GM12878 (cell line): ENCODE measurements at regions not wholly inside any gene's neighbourhood (a gene's known extent, or its start where the extent isn't known, plus 50 kb on each side); places are given as distances from the start of the nearest gene placed in this dataset.

Source experiments
- ATAC-seq: fragments of 200-7000 bp; cut with Tn5 transposase; 3 replicates; pipeline ENCODE4 v1.9.1; 2020; ENCODE audit warnings: mild to moderate bottlenecking, moderate library complexity
- BruUV-seq: library from RNA; stranded (reverse); fragments of 400-500 nt; replicated peaks from 2 replicates; lab custom pipeline; 2021; lab: Mats Ljungman, UMichigan
- CTCF ChIA-PET: fragments of 300-600 bp; sonication (Branson Sonifier 250); formaldehyde crosslinking; extraction: SDS; loops from one replicate; lab custom pipeline; 2021; ENCODE audit warnings: inconsistent platforms; lab: Yijun Ruan, JAX
- POLR2A ChIA-PET: fragments of 350-600 bp; formaldehyde crosslinking; extraction: SDS; loops from one replicate; lab custom pipeline; 2021; ENCODE audit warnings: inconsistent platforms; lab: Charles Lee
- RAD21 ChIA-PET: fragments of 300-600 bp; sonication (Branson Sonifier 250); formaldehyde crosslinking; loops from one replicate; lab custom pipeline; 2023; ENCODE audit warnings: antibody characterized with exemption; ENCODE audit not compliant: unreplicated experiment; lab: Charles Lee
- SMC1A ChIA-PET: fragments of 300-600 bp; sonication (Branson Sonifier 250); formaldehyde crosslinking; loops from one replicate; lab custom pipeline; 2023; ENCODE audit not compliant: unreplicated experiment, uncharacterized antibody; lab: Charles Lee
- DNase-seq: peaks from one replicate; pipeline ENCODE4 v3.0.0-alpha.2; 2011; ENCODE audit warnings: low read depth, low spot score
- FAIRE-seq: peaks from 3 replicates; lab custom pipeline; 2011; peaks lifted over from hg19 to GRCh38; lab: Jason Lieb, UNC
- H2AFZ ChIP-seq: 2 replicates; pipeline ENCODE4 v1.6.0; 2011; ENCODE audit warnings: low read depth, low read length, control low read depth; ENCODE audit not compliant: control insufficient read depth
- H3K27ac ChIP-seq: 2 replicates; pipeline ENCODE4 v1.5.1; 2011; ENCODE audit warnings: control low read depth; ENCODE audit not compliant: control insufficient read depth, insufficient read depth
- H3K27me3 ChIP-seq, 2 experiments: replicated peaks in 1 of 2; 2 replicates each; pipeline versions ENCODE4 v1.6.0 to v1.6.1; 2011; ENCODE audit warnings: low read length in 1 of 2; ENCODE audit not compliant: control insufficient read depth in 2 of 2, insufficient read depth in 2 of 2
- H3K36me3 ChIP-seq, 2 experiments: 2 replicates each; pipeline ENCODE4 v1.5.1; 2011; ENCODE audit warnings: low read length in 1 of 2; ENCODE audit not compliant: control insufficient read depth in 2 of 2, insufficient read depth in 2 of 2
- H3K4me1 ChIP-seq: 2 replicates; pipeline ENCODE4 v1.6.1; 2011; ENCODE audit warnings: mild to moderate bottlenecking, low read length, moderate library complexity, mixed read lengths; ENCODE audit not compliant: control insufficient read depth, insufficient read depth
- H3K4me2 ChIP-seq: 2 replicates; pipeline ENCODE4 v1.6.0; 2011; ENCODE audit warnings: control low read depth; ENCODE audit not compliant: control insufficient read depth, insufficient read depth
- H3K4me3 ChIP-seq: fragments of 200-600 bp; sonication (generic); 2 replicates; pipeline ENCODE4 v1.5.1; 2016
- H3K79me2 ChIP-seq: 2 replicates; pipeline ENCODE4 v1.6.0; 2011; ENCODE audit warnings: low read length; ENCODE audit not compliant: control insufficient read depth, insufficient read depth
- H3K9ac ChIP-seq: 2 replicates; pipeline ENCODE4 v1.8.0; 2011; ENCODE audit warnings: low read length, control low read depth, mixed read lengths; ENCODE audit not compliant: control insufficient read depth, insufficient read depth
- H3K9me3 ChIP-seq: replicated peaks from 3 replicates; pipeline ENCODE4 v1.5.1; 2011; ENCODE audit warnings: mild to moderate bottlenecking, low read length; ENCODE audit not compliant: control insufficient read depth, insufficient read depth
- H4K20me1 ChIP-seq: 2 replicates; pipeline ENCODE4 v1.6.0; 2011; ENCODE audit not compliant: control insufficient read depth, insufficient read depth
- ATF7 ChIP-seq: fragments of 450-650 bp; IDR thresholded peaks from 2 replicates; pipeline ENCODE4 v1.6.1; 2016; ENCODE audit warnings: low read depth, mild to moderate bottlenecking
- E2F8 ChIP-seq: fragments of 450-650 bp; IDR thresholded peaks from 2 replicates; pipeline ENCODE4 v1.6.1; 2018; ENCODE audit warnings: mild to moderate bottlenecking, low read depth, moderate library complexity; ENCODE audit not compliant: partially characterized antibody
- GATAD2B ChIP-seq: fragments of 450-650 bp; conservative IDR thresholded peaks from 2 replicates; pipeline ENCODE4 v1.6.1; 2017; ENCODE audit warnings: low read depth, mild to moderate bottlenecking, moderate library complexity
- MXI1 ChIP-seq: fragments of 150-350 bp; IDR thresholded peaks from 2 replicates; pipeline ENCODE4 v1.6.1; 2011; ENCODE audit warnings: low read depth, mild to moderate bottlenecking, inconsistent platforms, low read length, improper control_type of control experiment
- RB1 ChIP-seq: fragments of 450-650 bp; formaldehyde crosslinking; IDR thresholded peaks from 2 replicates; pipeline ENCODE4 v1.6.1; 2017; ENCODE audit warnings: mild to moderate bottlenecking, borderline replicate concordance
- ZNF24 ChIP-seq: fragments of 450-650 bp; IDR thresholded peaks from 2 replicates; pipeline ENCODE4 v1.6.1; 2017; ENCODE audit warnings: antibody characterized with exemption, mild to moderate bottlenecking
- WGBS: methylation state at CpG from one replicate; pipeline ENCODE4 v1.1.6; 2016; ENCODE audit warnings: low lambda C conversion rate; ENCODE audit not compliant: insufficient replicate concordance, insufficient coverage; ENCODE audit errors: missing lambda C conversion rate; 5-methylcytosine and 5-hydroxymethylcytosine counted together
- in situ Hi-C: fragments of 300-500 bp; cut with MboI; formaldehyde crosslinking; loops from 9 replicates; pipeline ENCODE4 v1.14.3; 2018; ENCODE audit warnings: mixed read lengths
- intact Hi-C: fragments of 100-400 bp; cut with micrococcal nuclease; formaldehyde crosslinking; loops from one replicate; pipeline ENCODE4 v1.14.2; 2022; ENCODE audit not compliant: unreplicated experiment
- TF ChIP-seq, protein P1 (sequence below): fragments of 450-650 bp; IDR thresholded peaks from 2 replicates; pipeline ENCODE4 v1.6.1; 2017; ENCODE audit warnings: low read depth, mild to moderate bottlenecking, moderate library complexity
- TF ChIP-seq, protein P2 (sequence below): fragments of 450-650 bp; IDR thresholded peaks from 2 replicates; pipeline ENCODE4 v1.6.1; 2016; ENCODE audit warnings: mild to moderate bottlenecking, moderate library complexity, borderline replicate concordance

- ATAC-seq: no peak
- Histone ChIP-seq H3K9ac (no peak overlapping the region), H3K27me3 (no peaks in the 10 kb centered on the region), H3K9me3 (no peaks in the 10 kb centered on the region), H3K4me1 (no peaks in the 10 kb centered on the region), H3K4me3 (no peak overlapping the region), H3K27ac (no peak overlapping the region), H4K20me1 (no peaks in the 10 kb centered on the region), H3K4me2 (no peak overlapping the region), H2AFZ (no peak overlapping the region), H3K36me3 (no peaks in the 10 kb centered on the region), H3K79me2 (no peaks in the 10 kb centered on the region)
- no peak for DNase-seq
- BruUV-seq: no TSS peak
- ChIA-PET SMC1A (interaction anchor here (0.8 kb wide), 1 partner anchor 15 kb away, joined by 3 read pairs; no protein-coding TSS in a partner anchor), RAD21 (no interaction called here), POLR2A (interaction anchor here (1.0 kb wide), 1 partner anchor 978 kb away, joined by 3 read pairs; no protein-coding TSS in a partner anchor), CTCF (no interaction called here)
- intact Hi-C loops (no loop called here), in situ Hi-C loops (no loop called here)
- TF ChIP-seq, protein P1, sequence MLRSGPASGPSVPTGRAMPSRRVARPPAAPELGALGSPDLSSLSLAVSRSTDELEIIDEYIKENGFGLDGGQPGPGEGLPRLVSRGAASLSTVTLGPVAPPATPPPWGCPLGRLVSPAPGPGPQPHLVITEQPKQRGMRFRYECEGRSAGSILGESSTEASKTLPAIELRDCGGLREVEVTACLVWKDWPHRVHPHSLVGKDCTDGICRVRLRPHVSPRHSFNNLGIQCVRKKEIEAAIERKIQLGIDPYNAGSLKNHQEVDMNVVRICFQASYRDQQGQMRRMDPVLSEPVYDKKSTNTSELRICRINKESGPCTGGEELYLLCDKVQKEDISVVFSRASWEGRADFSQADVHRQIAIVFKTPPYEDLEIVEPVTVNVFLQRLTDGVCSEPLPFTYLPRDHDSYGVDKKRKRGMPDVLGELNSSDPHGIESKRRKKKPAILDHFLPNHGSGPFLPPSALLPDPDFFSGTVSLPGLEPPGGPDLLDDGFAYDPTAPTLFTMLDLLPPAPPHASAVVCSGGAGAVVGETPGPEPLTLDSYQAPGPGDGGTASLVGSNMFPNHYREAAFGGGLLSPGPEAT: no peak
- TF ChIP-seq RB1 (no peak), ZNF24 (no peak), GATAD2B (no peak), MXI1 (no peak), ATF7 (no peak), E2F8 (no peak)
- TF ChIP-seq, protein P2, sequence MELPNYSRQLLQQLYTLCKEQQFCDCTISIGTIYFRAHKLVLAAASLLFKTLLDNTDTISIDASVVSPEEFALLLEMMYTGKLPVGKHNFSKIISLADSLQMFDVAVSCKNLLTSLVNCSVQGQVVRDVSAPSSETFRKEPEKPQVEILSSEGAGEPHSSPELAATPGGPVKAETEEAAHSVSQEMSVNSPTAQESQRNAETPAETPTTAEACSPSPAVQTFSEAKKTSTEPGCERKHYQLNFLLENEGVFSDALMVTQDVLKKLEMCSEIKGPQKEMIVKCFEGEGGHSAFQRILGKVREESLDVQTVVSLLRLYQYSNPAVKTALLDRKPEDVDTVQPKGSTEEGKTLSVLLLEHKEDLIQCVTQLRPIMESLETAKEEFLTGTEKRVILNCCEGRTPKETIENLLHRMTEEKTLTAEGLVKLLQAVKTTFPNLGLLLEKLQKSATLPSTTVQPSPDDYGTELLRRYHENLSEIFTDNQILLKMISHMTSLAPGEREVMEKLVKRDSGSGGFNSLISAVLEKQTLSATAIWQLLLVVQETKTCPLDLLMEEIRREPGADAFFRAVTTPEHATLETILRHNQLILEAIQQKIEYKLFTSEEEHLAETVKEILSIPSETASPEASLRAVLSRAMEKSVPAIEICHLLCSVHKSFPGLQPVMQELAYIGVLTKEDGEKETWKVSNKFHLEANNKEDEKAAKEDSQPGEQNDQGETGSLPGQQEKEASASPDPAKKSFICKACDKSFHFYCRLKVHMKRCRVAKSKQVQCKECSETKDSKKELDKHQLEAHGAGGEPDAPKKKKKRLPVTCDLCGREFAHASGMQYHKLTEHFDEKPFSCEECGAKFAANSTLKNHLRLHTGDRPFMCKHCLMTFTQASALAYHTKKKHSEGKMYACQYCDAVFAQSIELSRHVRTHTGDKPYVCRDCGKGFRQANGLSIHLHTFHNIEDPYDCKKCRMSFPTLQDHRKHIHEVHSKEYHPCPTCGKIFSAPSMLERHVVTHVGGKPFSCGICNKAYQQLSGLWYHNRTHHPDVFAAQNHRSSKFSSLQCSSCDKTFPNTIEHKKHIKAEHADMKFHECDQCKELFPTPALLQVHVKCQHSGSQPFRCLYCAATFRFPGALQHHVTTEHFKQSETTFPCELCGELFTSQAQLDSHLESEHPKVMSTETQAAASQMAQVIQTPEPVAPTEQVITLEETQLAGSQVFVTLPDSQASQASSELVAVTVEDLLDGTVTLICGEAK: no peak
- no peak for FAIRE-seq
- 75% methylated on average over 5 of the region's 5 CpGs for WGBS
These were observed 337.3 kb upstream of the ZNF32 start for GRCh38 chr10:43985941-43986340.
